ENCODE measurements at regions not wholly inside any gene's neighbourhood (a gene's known extent, or its start where the extent isn't known, plus 50 kb on each side); places are given as distances from the start of the nearest gene placed in this dataset.
"Not testable (repeated sequence)": the region's sequence is repeated elsewhere in the genome, so short reads cannot be mapped to it uniquely, and the experiment has no call there.

- intact Hi-C loops (cut with DNase I) = no loop called here
- H3K4me1 ChIP-seq = no peaks in the 10 kb centered on the region
- no peaks in the 10 kb centered on the region for H3K9me3 ChIP-seq
- DNase-seq = no peak
- no peaks in the 10 kb centered on the region for H3K36me3 ChIP-seq
- no peak overlapping the region for H3K27ac ChIP-seq
- 79 to 81% methylated on average over 4 of the region's 4 CpGs for WGBS, 2 donors
- H3K4me3 ChIP-seq (replicated peaks in 1 of 3) = no peak overlapping the region
- no peak for TF ChIP-seq POLR2A (IDR thresholded peaks at IDR 0.05)
- no peak for TF ChIP-seq CTCF (IDR thresholded peaks at IDR 0.05)
- no peaks in the 10 kb centered on the region for H3K27me3 ChIP-seq
These were observed 1936.5 kb downstream of the PCDH9 start for GRCh38 chr13:65293530-65294198.

- TF ChIP-seq POLR2A (IDR thresholded peaks at IDR 0.05) (no peak), CTCF (IDR thresholded peaks at IDR 0.05) (no peak)
- Histone ChIP-seq H3K4me1 (no peaks in the 10 kb centered on the region), H3K4me3 (replicated peaks in 1 of 3) (no peak overlapping the region), H3K9me3 (no peaks in the 10 kb centered on the region), H3K36me3 (no peaks in the 10 kb centered on the region), H3K27ac (no peak overlapping the region), H3K27me3 (no peaks in the 10 kb centered on the region)
- no peak for DNase-seq
- intact Hi-C loops (cut with DNase I) = no loop called here
- 35 to 49% methylated on average over 2 of the region's 2 CpGs for WGBS, 2 donors
These were observed 1937.6 kb downstream of the PCDH9 start for GRCh38 chr13:65292488-65292901.

- Histone ChIP-seq H3K4me1 (no peaks in the 10 kb centered on the region), H3K27me3 (no peaks in the 10 kb centered on the region), H3K36me3 (no peaks in the 10 kb centered on the region), H3K27ac (no peak overlapping the region), H3K9me3 (no peaks in the 10 kb centered on the region), H3K4me3 (replicated peaks in 1 of 3) (no peak overlapping the region)
- no peak for TF ChIP-seq POLR2A (IDR thresholded peaks at IDR 0.05)
- no peak for DNase-seq
- 94 to 97% methylated on average over 1 of the region's 1 CpG for WGBS, 2 donors
- intact Hi-C loops (cut with DNase I) = no loop called here
These were observed 1942.7 kb downstream of the PCDH9 start for GRCh38 chr13:65287405-65287804.

- 83 to 88% methylated on average over 5 of the region's 5 CpGs for WGBS, 2 donors
- no peak for DNase-seq
- Histone ChIP-seq H3K4me1 (no peaks in the 10 kb centered on the region), H3K27ac (no peak overlapping the region), H3K36me3 (no peaks in the 10 kb centered on the region), H3K9me3 (no peaks in the 10 kb centered on the region), H3K4me3 (replicated peaks in 1 of 3) (no peak overlapping the region), H3K27me3 (no peaks in the 10 kb centered on the region)
- no peak for TF ChIP-seq POLR2A (IDR thresholded peaks at IDR 0.05)
- intact Hi-C loops (cut with DNase I) = no loop called here
These were observed 1954.1 kb downstream of the PCDH9 start for GRCh38 chr13:65275838-65276630.

- 91 to 93% methylated on average over 3 of the region's 3 CpGs for WGBS, 2 donors
- Histone ChIP-seq H3K36me3 (no peaks in the 10 kb centered on the region), H3K27ac (no peak overlapping the region), H3K4me1 (no peaks in the 10 kb centered on the region), H3K9me3 (no peaks in the 10 kb centered on the region), H3K27me3 (no peaks in the 10 kb centered on the region), H3K4me3 (replicated peaks in 1 of 3) (no peak overlapping the region)
- intact Hi-C loops (cut with DNase I) = no loop called here
- no peak for DNase-seq
- TF ChIP-seq POLR2A (IDR thresholded peaks at IDR 0.05) (no peak), CTCF (IDR thresholded peaks at IDR 0.05) (no peak)
These were observed 1955.0 kb downstream of the PCDH9 start for GRCh38 chr13:65275108-65275507.

- H3K4me1 ChIP-seq; H3K27ac ChIP-seq; intact Hi-C loops (cut with DNase I); H3K27me3 ChIP-seq; H3K4me3 ChIP-seq (replicated peaks in 1 of 3); DNase-seq; H3K9me3 ChIP-seq; H3K36me3 ChIP-seq: not testable (repeated sequence)
- WGBS, 2 donors = 92 to 94% methylated on average over 6 of the region's 6 CpGs
These were observed 1956.2 kb downstream of the PCDH9 start for GRCh38 chr13:65273811-65274420.
